ENCODE measurements at regions not wholly inside any gene's neighbourhood (a gene's known extent, or its start where the extent isn't known, plus 50 kb on each side); places are given as distances from the start of the nearest gene placed in this dataset.
"Not testable (repeated sequence)": the region's sequence is repeated elsewhere in the genome, so short reads cannot be mapped to it uniquely, and the experiment has no call there.

DNA sequence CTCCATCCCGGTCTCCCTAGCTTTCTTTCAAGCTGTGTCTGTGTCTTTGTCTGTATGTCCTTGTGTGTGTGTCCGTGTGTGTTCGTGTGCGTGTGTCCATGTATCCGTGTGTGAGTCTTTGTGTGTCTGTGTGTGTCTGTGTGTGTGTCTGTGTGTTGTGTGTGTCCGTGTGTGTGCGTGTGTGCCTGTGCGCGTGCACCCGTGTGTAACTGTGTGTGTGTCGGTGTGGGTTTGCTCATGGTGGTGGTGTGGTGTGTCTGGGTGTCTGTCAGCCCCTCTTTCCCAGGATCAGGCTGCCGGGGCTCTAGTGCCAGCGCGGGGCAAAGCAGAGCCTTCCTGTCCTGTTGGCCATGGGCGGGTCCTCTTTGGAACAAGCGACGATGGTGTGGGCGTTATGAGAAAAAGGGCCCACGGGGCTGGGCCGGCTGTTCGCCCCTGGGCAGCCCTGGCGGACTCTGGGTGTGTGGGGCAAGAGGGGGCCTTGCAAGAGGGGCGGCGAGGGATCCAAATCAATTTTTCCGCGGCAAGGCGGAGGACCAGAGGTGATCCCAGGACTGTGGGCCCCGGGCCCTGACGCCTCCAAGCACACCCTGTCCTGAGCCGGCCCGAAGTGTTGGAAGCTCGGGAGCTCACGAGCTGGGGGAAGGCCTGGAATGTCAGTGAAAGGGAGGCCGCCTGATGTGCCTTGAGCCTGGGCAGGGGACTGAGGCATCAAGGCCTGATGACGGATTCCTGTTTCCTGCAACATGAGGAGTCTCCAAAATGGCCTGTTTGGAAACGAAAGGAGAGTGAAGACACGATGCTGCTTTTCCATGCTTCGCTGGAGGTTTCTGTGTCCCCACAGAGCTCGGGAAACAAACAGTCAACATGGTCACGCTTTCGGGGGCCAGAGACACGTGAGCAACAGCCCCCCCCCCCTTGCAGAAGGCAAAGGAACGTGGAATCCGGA lies 3929.2 kb upstream of the OR11H1 start:
- no peak overlapping the region for H3K4me3 ChIP-seq
- intact Hi-C loops (cut with DNase I; ENCODE audit: low total_unique reads): no loop called here
- H3K9me3 ChIP-seq: peaks cover 0 to 30% (median 28%) of the 10 kb centered on the region in 3 donors
- no peaks in the 10 kb centered on the region for H3K27me3 ChIP-seq
- no peak for DNase-seq
- no peak overlapping the region for H3K27ac ChIP-seq
- TF ChIP-seq, protein P1, sequence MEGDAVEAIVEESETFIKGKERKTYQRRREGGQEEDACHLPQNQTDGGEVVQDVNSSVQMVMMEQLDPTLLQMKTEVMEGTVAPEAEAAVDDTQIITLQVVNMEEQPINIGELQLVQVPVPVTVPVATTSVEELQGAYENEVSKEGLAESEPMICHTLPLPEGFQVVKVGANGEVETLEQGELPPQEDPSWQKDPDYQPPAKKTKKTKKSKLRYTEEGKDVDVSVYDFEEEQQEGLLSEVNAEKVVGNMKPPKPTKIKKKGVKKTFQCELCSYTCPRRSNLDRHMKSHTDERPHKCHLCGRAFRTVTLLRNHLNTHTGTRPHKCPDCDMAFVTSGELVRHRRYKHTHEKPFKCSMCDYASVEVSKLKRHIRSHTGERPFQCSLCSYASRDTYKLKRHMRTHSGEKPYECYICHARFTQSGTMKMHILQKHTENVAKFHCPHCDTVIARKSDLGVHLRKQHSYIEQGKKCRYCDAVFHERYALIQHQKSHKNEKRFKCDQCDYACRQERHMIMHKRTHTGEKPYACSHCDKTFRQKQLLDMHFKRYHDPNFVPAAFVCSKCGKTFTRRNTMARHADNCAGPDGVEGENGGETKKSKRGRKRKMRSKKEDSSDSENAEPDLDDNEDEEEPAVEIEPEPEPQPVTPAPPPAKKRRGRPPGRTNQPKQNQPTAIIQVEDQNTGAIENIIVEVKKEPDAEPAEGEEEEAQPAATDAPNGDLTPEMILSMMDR (IDR thresholded peaks at IDR 0.05): no peak
- no peaks in the 10 kb centered on the region for H3K36me3 ChIP-seq
- no peaks in the 10 kb centered on the region for H3K4me1 ChIP-seq

DNA sequence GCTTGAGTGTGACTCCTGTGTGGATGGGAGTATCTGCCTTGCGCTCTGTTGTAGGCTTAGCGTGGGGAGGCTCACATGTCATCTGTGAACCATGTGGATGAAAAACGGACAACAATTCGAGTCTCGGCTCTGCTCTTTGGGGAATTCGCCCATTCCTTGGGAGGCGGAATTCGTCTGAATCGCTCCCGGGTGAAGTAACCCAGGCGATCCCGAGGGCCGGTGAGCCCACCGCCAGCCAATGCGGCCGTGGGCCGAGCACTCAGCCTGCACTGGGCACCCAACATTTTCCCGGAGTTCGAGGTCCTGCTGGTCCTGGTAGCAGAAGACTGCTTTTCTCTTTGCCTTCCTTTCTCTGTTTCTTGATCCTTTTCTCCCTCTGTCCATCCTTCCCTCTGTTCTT lies 3928.5 kb upstream of the OR11H1 start:
- DNase-seq: not testable (repeated sequence)

GRCh38 chr22:11600161-11600560 lies 3927.8 kb upstream of the OR11H1 start:
- H3K4me1 ChIP-seq; H3K27ac ChIP-seq; H3K36me3 ChIP-seq; H3K27me3 ChIP-seq; H3K4me3 ChIP-seq; intact Hi-C loops (cut with DNase I; ENCODE audit: low total_unique reads); DNase-seq: not testable (repeated sequence)
- peaks cover 0 to 34% (median 22%) of the 10 kb centered on the region in 3 donors for H3K9me3 ChIP-seq

More for the DNA sequence above, 3928.5 kb upstream of the OR11H1 start:
- intact Hi-C loops (cut with DNase I; ENCODE audit: low total_unique reads); H3K36me3 ChIP-seq; H3K4me1 ChIP-seq; H3K4me3 ChIP-seq; H3K27me3 ChIP-seq; H3K27ac ChIP-seq: not testable (repeated sequence)
- peaks cover 0 to 28% (median 26%) of the 10 kb centered on the region in 3 donors for H3K9me3 ChIP-seq

- H3K4me1 ChIP-seq; H3K27me3 ChIP-seq; H3K27ac ChIP-seq; H3K36me3 ChIP-seq; intact Hi-C loops (cut with DNase I; ENCODE audit: low total_unique reads); H3K4me3 ChIP-seq; DNase-seq: not testable (repeated sequence)
- H3K9me3 ChIP-seq: peaks cover 0 to 39% (median 29%) of the 10 kb centered on the region in 3 donors
Observed at GRCh38 chr22:11600896-11601890, 3926.8 kb upstream of the OR11H1 start.

DNA sequence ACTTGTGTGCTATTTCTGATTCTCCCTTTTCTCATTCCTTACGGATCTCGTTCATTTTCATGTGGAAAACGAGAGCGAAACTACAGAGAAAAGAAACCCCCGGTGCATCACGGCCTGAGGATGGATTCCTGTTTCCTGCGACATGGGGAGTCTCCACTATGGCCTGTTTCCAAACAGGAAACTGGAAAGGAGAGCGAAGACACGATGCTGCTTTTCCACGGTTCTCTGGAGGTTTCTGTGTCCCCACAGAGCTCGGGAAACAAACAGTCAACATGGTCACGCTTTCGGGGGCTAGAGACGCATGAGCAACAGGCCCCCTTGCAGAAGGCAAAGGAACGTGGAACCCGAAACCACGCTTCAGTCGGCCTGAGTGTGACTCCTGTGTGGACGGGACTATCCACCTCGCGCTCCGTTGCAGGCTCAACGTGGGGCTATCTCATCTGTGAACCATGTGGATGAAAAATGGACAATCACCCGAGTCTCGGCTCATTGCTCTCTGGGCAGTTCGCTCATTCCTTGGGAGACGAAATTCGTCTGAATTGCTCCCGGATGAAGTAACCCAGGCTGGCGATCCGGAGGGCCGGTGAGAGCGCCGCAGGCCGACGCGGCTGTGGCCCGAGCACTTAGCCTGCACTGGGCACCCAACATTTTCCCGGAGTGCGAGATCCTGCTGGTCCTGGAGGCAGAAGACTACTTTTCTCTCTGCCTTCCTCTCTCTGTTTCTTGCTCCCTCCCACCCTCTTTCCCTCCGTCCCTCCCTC lies 3923.2 kb upstream of the OR11H1 start:
- H3K27ac ChIP-seq; H3K4me3 ChIP-seq; intact Hi-C loops (cut with DNase I; ENCODE audit: low total_unique reads); DNase-seq; H3K27me3 ChIP-seq; H3K4me1 ChIP-seq; H3K36me3 ChIP-seq: not testable (repeated sequence)
- peaks cover 4 to 41% (median 39%) of the 10 kb centered on the region in 3 donors for H3K9me3 ChIP-seq

DNA sequence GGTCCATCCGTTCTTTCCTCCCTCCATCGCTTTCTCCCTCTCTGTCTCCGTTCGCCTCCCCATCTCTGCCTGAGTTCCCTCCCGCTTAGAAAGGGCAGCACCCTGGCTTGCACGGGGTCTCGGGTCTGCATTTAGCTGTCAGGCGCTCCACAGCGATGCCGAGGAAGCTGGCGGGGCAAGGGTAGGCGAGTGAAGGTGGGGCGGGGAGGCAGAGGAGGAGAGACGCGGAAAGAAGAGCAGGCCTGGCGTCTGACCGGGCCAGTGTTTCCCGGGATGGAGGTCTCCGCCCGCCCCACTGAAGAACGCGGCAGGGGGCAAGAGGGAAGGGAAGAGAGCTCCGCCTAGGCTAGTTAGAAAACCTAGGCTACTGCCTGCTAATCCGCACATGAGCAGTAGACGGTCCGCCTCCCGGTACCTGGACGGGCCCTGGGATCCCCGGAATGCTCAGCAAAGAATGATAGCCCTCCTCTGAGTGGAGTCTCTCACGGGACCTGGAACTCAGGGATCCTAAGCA lies 3922.5 kb upstream of the OR11H1 start:
- Histone ChIP-seq H3K36me3 (no peaks in the 10 kb centered on the region), H3K9me3 (peaks cover 4 to 38% (median 33%) of the 10 kb centered on the region in 3 donors), H3K27me3 (no peaks in the 10 kb centered on the region), H3K4me3 (no peak overlapping the region), H3K4me1 (no peaks in the 10 kb centered on the region), H3K27ac (no peak overlapping the region)
- DNase-seq: no peak
- TF ChIP-seq, protein P1 (IDR thresholded peaks at IDR 0.05): no peak
- intact Hi-C loops (cut with DNase I; ENCODE audit: low total_unique reads): no loop called here

- peaks cover 4 to 37% (median 27%) of the 10 kb centered on the region in 3 donors for H3K9me3 ChIP-seq
Observed at GRCh38 chr22:11606047-11607000, 3921.7 kb upstream of the OR11H1 start.

DNA sequence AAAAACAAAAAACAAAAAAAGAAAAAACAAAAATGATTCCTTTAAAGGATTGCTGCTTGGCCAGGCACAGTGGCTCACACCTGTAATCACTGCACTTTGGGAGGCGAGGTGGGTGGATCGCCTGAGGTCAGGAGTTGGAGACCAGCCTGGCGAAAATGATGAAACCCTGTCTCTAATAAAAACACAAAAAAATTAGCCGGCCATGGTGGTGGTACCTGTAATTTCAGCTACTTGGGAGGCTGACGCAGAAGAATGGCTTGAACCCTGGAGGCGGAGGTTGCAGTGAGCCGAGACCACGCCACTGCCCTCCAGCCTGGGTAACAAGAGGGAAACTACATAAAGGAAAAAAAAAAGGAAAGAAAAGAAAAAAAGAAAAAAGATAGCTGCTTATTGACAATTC lies 3920.8 kb upstream of the OR11H1 start:
- H3K4me3 ChIP-seq; intact Hi-C loops (cut with DNase I; ENCODE audit: low total_unique reads); H3K36me3 ChIP-seq; H3K4me1 ChIP-seq; H3K27ac ChIP-seq; H3K27me3 ChIP-seq; DNase-seq: not testable (repeated sequence)
- H3K9me3 ChIP-seq: peaks cover 4 to 40% (median 23%) of the 10 kb centered on the region in 3 donors

More at GRCh38 chr22:11606047-11607000, 3921.7 kb upstream of the OR11H1 start:
- DNase-seq; H3K4me1 ChIP-seq; H3K4me3 ChIP-seq; H3K36me3 ChIP-seq; H3K27ac ChIP-seq; intact Hi-C loops (cut with DNase I; ENCODE audit: low total_unique reads); H3K27me3 ChIP-seq: not testable (repeated sequence)

DNA sequence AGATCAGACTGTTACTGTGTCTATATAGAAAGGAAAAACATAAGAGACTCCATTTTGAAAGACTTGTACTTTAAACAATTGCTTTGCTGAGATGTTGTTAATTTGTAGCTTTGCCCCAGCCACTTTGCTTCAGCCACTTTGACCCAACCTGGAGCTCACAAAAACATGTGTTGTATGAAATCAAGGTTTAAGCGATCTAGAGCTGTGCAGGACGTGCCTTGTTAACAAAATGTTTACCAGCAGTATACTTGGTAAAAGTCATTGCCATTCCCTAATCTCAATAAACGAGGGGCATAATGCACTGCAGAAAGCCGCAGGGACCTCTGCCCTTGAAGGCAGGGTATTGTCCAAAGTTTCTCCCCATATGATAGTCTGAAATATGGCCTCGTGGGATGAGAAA lies 3919.5 kb upstream of the OR11H1 start:
- H3K4me3 ChIP-seq; H3K27me3 ChIP-seq; H3K36me3 ChIP-seq; H3K4me1 ChIP-seq; intact Hi-C loops (cut with DNase I; ENCODE audit: low total_unique reads); H3K27ac ChIP-seq; DNase-seq: not testable (repeated sequence)
- peaks cover 4 to 43% (median 29%) of the 10 kb centered on the region in 3 donors for H3K9me3 ChIP-seq

GRCh38 chr22:11609193-11609592 lies 3918.8 kb upstream of the OR11H1 start:
- H3K27me3 ChIP-seq; H3K27ac ChIP-seq; DNase-seq; H3K36me3 ChIP-seq; intact Hi-C loops (cut with DNase I; ENCODE audit: low total_unique reads); H3K4me3 ChIP-seq; H3K4me1 ChIP-seq: not testable (repeated sequence)
- peaks cover 4 to 48% (median 30%) of the 10 kb centered on the region in 3 donors for H3K9me3 ChIP-seq
